SW 1271 (cell line): ENCODE measurements at regions not wholly inside any gene's neighbourhood (a gene's known extent, or its start where the extent isn't known, plus 50 kb on each side); places are given as distances from the start of the nearest gene placed in this dataset.
"Not testable (repeated sequence)": the region's sequence is repeated elsewhere in the genome, so short reads cannot be mapped to it uniquely, and the experiment has no call there.

Experiments
- DNase-seq, 2 experiments: peaks; one replicate each; lab custom pipeline; 2025; lab: John Stamatoyannopoulos, UW

GRCh38 chr12:45490232-45490881 is 239.1 kb upstream of the ARID2 start:
- no peak for DNase-seq

GRCh38 chr12:45494279-45494678 is 235.2 kb upstream of the ARID2 start:
- DNase-seq, result no peak

- DNase-seq, result no peak
Measured at GRCh38 chr12:45498645-45499044, 230.9 kb upstream of the ARID2 start.

- no peak for DNase-seq
Measured at GRCh38 chr12:45502481-45503128, 226.9 kb upstream of the ARID2 start.

- DNase-seq, result no peak
Measured at GRCh38 chr12:45503899-45504298, 225.6 kb upstream of the ARID2 start.

GRCh38 chr12:45504316-45505010 is 225.0 kb upstream of the ARID2 start:
- DNase-seq, result no peak

- no peak for DNase-seq
Measured at GRCh38 chr12:45509187-45509586, 220.3 kb upstream of the ARID2 start.

GRCh38 chr12:45509621-45510020 is 219.9 kb upstream of the ARID2 start:
- no peak for DNase-seq

- no peak for DNase-seq
Measured at GRCh38 chr12:45517381-45517780, 212.1 kb upstream of the ARID2 start.

- no peak for DNase-seq
Measured at GRCh38 chr12:45518291-45519235, 210.9 kb upstream of the ARID2 start.

GRCh38 chr12:45522227-45522626 is 207.3 kb upstream of the ARID2 start:
- DNase-seq, result no peak

GRCh38 chr12:45526823-45527222 is 202.7 kb upstream of the ARID2 start:
- not testable (repeated sequence) for DNase-seq

- no peak for DNase-seq
Measured at GRCh38 chr12:45532113-45532512, 197.4 kb upstream of the ARID2 start.

GRCh38 chr12:45535610-45536180 is 193.8 kb upstream of the ARID2 start:
- no peak for DNase-seq

GRCh38 chr12:45536284-45536683 is 193.2 kb upstream of the ARID2 start:
- no peak for DNase-seq

- no peak for DNase-seq
Measured at GRCh38 chr12:45540661-45541341, 188.7 kb upstream of the ARID2 start.

GRCh38 chr12:45543887-45544286 is 185.6 kb upstream of the ARID2 start:
- DNase-seq, result peak in 1 of 2 experiments; percentile 71

- DNase-seq, result no peak
Measured at GRCh38 chr12:45546545-45546944, 183.0 kb upstream of the ARID2 start.

GRCh38 chr12:45547132-45547531 is 182.4 kb upstream of the ARID2 start:
- DNase-seq, result no peak

GRCh38 chr12:45547822-45548221 is 181.7 kb upstream of the ARID2 start:
- peak in 1 of 2 experiments; percentile 23 for DNase-seq

GRCh38 chr12:45548426-45548825 is 181.1 kb upstream of the ARID2 start:
- DNase-seq, result no peak
